G401 (cell line): ENCODE measurements at regions not wholly inside any gene's neighbourhood (a gene's known extent, or its start where the extent isn't known, plus 50 kb on each side); places are given as distances from the start of the nearest gene placed in this dataset.
"Not testable (repeated sequence)": the region's sequence is repeated elsewhere in the genome, so short reads cannot be mapped to it uniquely, and the experiment has no call there.

Source experiments
- DNase-seq: peaks from one replicate; pipeline ENCODE4 v3.0.0-alpha.2; 2015; ENCODE audit warnings: low spot score
- in situ Hi-C: cut with HindIII; loops from 2 replicates; pipeline ENCODE4 v1.10.0; 2016; ENCODE audit warnings: low sequenced_read_pairs, mixed read lengths

DNA sequence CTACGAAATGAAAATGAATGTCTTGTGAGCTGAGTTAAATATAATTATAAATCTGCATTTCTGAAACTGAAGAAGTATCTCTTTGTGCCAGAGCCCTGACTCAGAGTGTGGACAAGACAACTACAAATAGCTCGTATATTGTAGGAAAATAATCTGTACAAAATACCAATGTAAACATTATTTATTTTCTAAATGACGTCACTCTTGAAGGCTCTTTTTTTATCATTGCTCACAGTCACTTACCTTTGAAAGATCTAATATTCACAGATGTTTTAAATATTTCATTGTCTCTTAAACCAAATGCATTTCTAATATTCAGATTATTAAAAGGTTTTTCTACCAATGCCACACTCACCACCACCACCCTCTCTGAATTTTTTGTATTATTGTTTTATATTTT, 226.1 kb downstream of the SLCO4C1 start:
- in situ Hi-C loops, result no loop called here
- DNase-seq, result no peak

DNA sequence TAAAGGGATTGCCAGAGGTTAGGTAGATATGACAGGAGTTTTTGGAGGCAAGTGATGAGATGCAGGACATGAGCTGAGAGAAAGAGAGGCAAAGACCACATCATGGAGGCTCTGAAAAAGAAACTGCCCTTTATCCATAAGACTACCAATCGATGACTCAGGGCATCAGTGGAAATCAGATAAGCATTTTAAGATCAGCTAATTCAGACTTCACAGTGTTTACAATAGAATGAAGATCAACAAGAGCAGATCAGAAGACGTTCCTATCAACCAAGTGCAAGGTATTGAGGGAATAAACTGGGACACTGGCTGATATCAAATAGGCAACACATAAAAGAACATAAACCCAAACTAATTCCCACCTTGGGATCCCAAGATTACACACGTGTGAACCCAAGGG, 227.2 kb downstream of the SLCO4C1 start:
- no peak for DNase-seq
- in situ Hi-C loops, result no loop called here

- in situ Hi-C loops, result no loop called here
- no peak for DNase-seq
Measured at GRCh38 chr5:102049517-102049916, 246.6 kb downstream of the SLCO4C1 start.

GRCh38 chr5:102048940-102049339, 247.1 kb downstream of the SLCO4C1 start:
- in situ Hi-C loops, result no loop called here
- DNase-seq, result no peak

GRCh38 chr5:102047073-102047472, 249.0 kb downstream of the SLCO4C1 start:
- DNase-seq, in situ Hi-C loops: not testable (repeated sequence)

DNA sequence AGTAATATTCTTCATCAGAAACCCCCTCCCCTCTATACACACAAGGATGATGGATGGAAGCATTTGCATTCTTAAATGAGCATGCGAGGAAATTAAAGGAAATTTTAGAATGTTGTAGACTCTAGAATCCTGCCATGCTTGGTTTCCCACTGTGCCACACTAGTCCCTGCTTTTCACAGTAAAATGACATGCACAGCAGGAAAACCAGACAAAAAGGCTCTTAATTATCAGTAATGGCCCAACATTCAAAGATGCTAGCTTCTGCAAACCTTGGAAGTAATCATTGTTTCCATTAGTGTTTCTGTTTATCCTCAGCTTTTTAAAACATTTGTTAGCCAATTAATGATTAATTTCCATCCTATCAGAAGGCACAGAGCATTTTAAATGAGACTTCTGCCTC, 255.8 kb downstream of the SLCO4C1 start:
- no peak for DNase-seq
- in situ Hi-C loops, result no loop called here

GRCh38 chr5:102036927-102037326, 259.2 kb downstream of the SLCO4C1 start:
- no peak for DNase-seq
- in situ Hi-C loops, result no loop called here

GRCh38 chr5:102031711-102032110, 264.4 kb downstream of the SLCO4C1 start:
- in situ Hi-C loops, result no loop called here

GRCh38 chr5:102018690-102019089, 277.4 kb downstream of the SLCO4C1 start:
- DNase-seq, result no peak
- in situ Hi-C loops, result no loop called here

More at GRCh38 chr5:102031711-102032110, 264.4 kb downstream of the SLCO4C1 start:
- no peak for DNase-seq

DNA sequence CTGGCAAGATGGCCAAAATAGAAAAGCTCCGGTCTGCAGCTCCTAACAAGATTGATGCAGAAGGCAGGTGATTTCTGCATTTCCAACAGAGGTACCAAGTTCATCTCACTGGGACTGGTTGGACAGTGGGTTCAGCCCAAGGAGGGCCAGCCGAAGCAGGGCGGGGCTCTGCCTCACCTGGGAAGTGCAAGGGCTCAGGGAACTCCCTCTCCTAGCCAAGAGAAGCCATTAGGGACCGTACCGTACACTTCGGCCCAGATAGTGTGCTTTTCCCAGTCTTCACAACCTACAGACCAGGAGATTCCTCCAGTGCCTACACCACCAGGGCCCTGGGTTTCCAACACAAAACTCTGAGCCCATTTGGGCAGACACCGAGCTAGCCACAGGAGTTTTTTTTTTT, 277.8 kb downstream of the SLCO4C1 start:
- in situ Hi-C loops, result no loop called here
- no peak for DNase-seq

- in situ Hi-C loops, result no loop called here
- no peak for DNase-seq
Measured at GRCh38 chr5:102014371-102014770, 281.7 kb downstream of the SLCO4C1 start.

GRCh38 chr5:102010644-102011043, 285.4 kb downstream of the SLCO4C1 start:
- in situ Hi-C loops, result no loop called here
- no peak for DNase-seq

DNA sequence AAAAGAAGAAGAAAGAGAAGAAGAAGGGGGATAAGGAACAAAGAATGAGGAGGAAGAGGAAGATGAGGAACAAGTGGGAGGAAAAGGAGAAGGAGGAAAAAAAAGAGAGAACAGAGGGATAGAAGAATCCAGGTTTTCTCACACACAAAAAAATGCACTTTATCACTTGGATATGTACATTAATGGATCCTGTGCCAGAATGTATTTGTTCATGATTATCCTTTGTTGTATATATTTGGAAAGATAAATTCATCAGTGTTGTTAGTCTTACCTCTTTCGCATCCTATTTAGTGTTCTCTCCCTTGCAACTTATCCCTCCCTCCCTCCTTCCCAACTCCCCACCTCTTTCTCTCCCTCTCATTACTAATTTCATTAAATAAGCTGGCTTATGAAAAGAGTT, 298.8 kb downstream of the SLCO4C1 start:
- DNase-seq, result no peak
- in situ Hi-C loops, result no loop called here

DNA sequence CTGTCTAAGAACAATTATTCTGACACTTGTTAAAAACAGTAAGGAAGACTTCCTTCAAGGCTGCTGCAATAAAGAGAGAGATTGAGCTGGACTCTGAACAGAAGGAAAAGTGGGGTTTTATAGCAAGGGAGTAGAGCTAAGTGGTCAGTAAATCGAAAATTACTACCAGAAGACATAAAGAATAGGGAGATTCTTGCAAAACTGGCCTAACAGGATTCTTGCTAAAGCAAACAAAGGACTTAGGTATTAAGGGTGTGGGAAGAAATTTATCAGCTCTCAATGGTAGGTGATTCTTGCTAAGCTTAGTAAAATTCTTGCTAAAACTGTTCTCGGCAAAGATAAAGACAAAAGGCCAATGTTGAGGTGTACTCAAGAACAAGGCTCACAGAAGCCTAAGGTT, 300.5 kb downstream of the SLCO4C1 start:
- DNase-seq, result no peak
- in situ Hi-C loops, result no loop called here

GRCh38 chr5:101991486-101991885, 304.6 kb downstream of the SLCO4C1 start:
- in situ Hi-C loops, result no loop called here
- no peak for DNase-seq

- DNase-seq, result no peak
- in situ Hi-C loops, result no loop called here
Measured at GRCh38 chr5:101989659-101990058, 306.4 kb downstream of the SLCO4C1 start.

DNA sequence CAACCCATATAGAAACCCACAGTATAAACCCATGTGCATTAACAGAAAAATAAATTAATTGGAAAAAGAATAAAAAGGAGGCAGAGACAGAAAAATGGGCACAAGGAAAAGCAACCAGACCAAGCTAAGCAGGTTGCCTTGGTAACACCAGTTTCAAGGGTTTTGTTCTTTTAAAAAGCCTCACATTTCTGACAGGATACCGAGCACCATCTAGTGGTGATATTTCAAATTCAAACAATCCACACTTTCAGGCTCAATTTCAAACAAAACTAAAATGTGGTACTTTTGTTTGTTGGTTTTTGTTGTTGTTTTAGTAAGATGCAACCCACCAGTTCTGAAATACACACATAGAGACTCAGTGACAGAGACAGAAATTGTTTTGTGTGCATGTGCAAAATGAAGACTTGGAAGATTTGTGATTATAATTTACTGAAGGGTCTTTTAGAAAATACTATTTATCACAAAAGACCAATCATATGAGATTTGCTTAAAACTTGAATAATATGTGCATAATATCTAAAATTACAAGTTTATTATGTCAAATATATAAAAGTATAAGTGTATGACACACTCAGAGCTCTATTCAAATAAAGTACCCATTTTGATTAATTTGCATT, 318.2 kb downstream of the SLCO4C1 start:
- DNase-seq, result peak; percentile 34
- in situ Hi-C loops, result no loop called here

GRCh38 chr5:101976933-101977332, 319.2 kb downstream of the SLCO4C1 start:
- no peak for DNase-seq
- in situ Hi-C loops, result no loop called here

DNA sequence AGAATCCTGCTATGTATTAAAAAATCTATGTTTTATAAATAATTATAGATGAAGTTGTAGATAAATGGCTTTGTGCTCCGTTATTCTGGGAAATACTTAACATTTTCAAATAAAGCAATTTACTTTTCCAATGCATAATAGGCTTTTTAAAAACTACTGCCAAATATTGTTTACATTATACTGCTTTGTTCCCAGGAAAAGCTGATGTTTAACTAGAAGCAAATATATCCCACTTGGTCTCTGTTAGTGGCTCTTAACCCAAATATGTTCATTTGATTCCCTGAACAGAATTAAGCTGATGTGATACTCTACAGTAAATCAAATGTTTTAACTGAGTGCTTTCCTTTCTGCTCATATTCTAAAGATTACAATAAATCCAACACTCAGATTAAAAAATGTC, 326.3 kb downstream of the SLCO4C1 start:
- DNase-seq, result no peak
- in situ Hi-C loops, result no loop called here

DNA sequence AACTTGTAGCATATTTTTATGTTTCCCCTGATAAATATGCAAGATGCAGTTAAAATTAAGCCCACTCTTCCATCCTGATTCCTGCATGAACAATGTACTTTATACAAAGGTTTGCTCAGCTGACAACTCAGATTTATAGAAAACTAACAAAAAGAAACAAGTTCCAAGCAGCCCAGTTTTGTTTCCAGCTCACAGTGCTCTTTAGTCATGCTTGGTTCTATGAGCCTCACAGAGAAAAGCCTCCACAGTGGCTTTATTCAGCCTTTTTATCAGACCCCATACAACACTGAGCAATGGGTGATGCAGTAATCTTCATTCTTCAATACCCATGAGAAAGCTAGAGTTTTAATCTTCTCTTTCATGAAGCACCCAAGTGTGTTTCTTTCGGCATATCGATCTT, 329.6 kb downstream of the SLCO4C1 start:
- DNase-seq, result no peak
- in situ Hi-C loops, result no loop called here

GRCh38 chr5:101955891-101956290, 340.2 kb downstream of the SLCO4C1 start:
- in situ Hi-C loops, result no loop called here
- no peak for DNase-seq

- DNase-seq, result no peak
- in situ Hi-C loops, result no loop called here
Measured at GRCh38 chr5:101950019-101950418, 346.1 kb downstream of the SLCO4C1 start.
